DND-41 (cell line): ENCODE measurements at regions not wholly inside any gene's neighbourhood (a gene's known extent, or its start where the extent isn't known, plus 50 kb on each side); places are given as distances from the start of the nearest gene placed in this dataset.

ENCODE experiments used
- EZH2 ChIP-seq: IDR thresholded peaks from 3 replicates; pipeline ENCODE4 v1.6.1; 2012; ENCODE audit warnings: borderline replicate concordance, low read depth, mild to moderate bottlenecking, moderate library complexity, low read length, inconsistent platforms; ENCODE audit not compliant: severe bottlenecking
- TF ChIP-seq, protein P1 (sequence below): IDR thresholded peaks from 2 replicates; pipeline ENCODE4 v1.5.1; 2012; ENCODE audit warnings: borderline replicate concordance, low read length, moderate library complexity, mild to moderate bottlenecking; ENCODE audit not compliant: poor library complexity, severe bottlenecking; ENCODE audit errors: extremely low read depth

DNA sequence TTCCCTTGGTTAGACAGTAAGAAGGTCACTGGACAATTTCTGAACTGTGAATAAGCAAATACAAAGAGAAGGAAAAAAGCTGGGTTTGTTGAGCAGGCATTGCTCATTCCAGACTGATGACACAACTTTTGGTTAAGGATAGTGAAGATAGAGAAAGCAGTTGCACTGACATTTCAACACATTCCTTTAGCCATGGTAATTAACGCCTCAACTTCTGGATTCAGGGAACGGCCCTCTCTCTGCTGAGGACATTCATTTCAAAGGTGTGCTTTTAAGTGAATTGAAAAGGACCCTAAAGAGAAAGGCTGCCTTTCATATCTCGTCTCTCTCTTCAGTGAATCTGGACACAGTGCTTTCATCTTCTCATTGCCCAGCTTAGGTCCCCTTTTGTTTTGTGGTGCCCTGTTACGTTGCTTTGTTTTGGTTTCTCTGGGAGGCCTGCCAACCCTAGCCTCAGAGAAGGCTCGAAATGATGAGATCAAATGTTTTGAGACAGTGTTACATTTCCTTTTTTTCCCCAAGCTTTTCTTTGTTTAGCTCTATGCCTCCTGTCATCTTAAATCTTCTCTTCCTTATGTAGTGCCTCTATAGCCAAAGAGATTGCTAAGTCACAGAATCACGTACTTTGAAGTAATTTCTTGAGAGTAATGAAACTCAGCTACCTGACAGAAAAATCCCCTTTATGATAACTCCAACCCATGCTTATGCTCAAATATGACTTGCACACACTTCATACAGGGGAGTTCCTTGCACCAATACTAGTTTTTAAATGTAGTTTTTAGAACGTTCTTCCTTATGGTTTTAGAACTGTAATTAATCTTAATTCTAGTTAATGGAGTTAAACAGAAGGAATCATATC is 94.4 kb upstream of the IFNE start:
- TF ChIP-seq, protein P1, sequence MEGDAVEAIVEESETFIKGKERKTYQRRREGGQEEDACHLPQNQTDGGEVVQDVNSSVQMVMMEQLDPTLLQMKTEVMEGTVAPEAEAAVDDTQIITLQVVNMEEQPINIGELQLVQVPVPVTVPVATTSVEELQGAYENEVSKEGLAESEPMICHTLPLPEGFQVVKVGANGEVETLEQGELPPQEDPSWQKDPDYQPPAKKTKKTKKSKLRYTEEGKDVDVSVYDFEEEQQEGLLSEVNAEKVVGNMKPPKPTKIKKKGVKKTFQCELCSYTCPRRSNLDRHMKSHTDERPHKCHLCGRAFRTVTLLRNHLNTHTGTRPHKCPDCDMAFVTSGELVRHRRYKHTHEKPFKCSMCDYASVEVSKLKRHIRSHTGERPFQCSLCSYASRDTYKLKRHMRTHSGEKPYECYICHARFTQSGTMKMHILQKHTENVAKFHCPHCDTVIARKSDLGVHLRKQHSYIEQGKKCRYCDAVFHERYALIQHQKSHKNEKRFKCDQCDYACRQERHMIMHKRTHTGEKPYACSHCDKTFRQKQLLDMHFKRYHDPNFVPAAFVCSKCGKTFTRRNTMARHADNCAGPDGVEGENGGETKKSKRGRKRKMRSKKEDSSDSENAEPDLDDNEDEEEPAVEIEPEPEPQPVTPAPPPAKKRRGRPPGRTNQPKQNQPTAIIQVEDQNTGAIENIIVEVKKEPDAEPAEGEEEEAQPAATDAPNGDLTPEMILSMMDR: no peak
- TF ChIP-seq EZH2: no peak
